ENCODE measurements at regions not wholly inside any gene's neighbourhood (a gene's known extent, or its start where the extent isn't known, plus 50 kb on each side); places are given as distances from the start of the nearest gene placed in this dataset.

DNA sequence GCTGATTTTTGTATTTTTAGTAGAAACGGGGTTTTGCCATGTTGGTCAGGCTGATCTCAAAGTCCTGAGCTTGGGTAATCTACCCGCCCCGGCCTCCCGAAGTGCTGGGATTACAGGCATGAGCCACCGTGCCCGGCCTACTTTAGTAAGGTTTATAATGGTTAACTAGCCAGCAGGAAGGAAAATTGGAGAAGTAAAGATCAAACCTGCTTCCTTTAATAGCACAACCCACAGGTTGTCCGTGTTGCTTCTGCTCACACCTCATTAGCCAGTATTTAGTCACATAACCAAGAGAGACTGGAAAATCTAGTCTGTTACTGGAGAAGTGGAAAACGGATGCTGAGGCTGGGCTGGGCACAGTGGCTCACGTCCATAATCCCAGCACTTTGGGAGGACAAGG is 51.9 kb upstream of the TBL1XR1 start:
- no peak for DNase-seq (ENCODE audit: low spot score)
- ChIA-PET CTCF (no interaction called here), POLR2A (ENCODE audit: low non-redundant PET) (no interaction called here)
- intact Hi-C loops (cut with micrococcal nuclease; ENCODE audit: unreplicated experiment): no loop called here
- Histone ChIP-seq H3K9me3 (ENCODE audit: low read depth, low read length, poor library complexity, severe bottlenecking) (no peaks in the 10 kb centered on the region), H3K4me1 (ENCODE audit: insufficient read depth, low read length, poor library complexity, severe bottlenecking) (peaks cover 18% of the 10 kb centered on the region), H3K36me3 (ENCODE audit: insufficient read depth, low read length, poor library complexity, severe bottlenecking) (no peaks in the 10 kb centered on the region), H3K27me3 (replicated peaks; ENCODE audit: insufficient read depth, low read depth, low read length, poor library complexity) (no peaks in the 10 kb centered on the region), H3K27ac (ENCODE audit: low read depth, low read length, poor library complexity, severe bottlenecking) (no peak overlapping the region), H3K4me3 (ENCODE audit: low read depth, low read length, poor library complexity, severe bottlenecking) (no peak overlapping the region)
- no TSS peak for BruUV-seq (replicated peaks)
- TF ChIP-seq, protein P1, sequence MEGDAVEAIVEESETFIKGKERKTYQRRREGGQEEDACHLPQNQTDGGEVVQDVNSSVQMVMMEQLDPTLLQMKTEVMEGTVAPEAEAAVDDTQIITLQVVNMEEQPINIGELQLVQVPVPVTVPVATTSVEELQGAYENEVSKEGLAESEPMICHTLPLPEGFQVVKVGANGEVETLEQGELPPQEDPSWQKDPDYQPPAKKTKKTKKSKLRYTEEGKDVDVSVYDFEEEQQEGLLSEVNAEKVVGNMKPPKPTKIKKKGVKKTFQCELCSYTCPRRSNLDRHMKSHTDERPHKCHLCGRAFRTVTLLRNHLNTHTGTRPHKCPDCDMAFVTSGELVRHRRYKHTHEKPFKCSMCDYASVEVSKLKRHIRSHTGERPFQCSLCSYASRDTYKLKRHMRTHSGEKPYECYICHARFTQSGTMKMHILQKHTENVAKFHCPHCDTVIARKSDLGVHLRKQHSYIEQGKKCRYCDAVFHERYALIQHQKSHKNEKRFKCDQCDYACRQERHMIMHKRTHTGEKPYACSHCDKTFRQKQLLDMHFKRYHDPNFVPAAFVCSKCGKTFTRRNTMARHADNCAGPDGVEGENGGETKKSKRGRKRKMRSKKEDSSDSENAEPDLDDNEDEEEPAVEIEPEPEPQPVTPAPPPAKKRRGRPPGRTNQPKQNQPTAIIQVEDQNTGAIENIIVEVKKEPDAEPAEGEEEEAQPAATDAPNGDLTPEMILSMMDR (conservative IDR thresholded peaks at IDR 0.05; ENCODE audit: low read depth, low read length): no peak
- TF ChIP-seq EZH2 (IDR thresholded peaks at IDR 0.05; ENCODE audit: borderline replicate concordance, low read depth, low read length, poor library complexity, severe bottlenecking): no peak

DNA sequence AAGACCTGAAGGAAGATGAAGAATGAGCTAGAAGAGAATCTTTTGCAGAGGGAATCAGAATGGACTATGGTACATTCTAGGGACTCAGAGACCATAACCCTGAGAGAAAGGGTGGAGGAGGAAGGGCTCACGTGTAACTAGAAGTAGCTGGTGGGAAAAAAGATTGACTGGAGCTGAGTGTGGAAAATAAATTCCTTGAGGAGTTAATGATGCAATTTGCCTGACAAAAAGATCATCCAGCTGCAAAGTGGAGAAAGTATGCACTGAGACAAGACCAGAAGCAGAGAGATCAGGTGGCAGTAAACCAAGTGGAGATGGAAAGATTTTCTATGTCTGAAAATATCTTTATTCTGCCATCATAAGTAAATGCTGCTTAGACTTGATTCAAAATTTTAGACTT is 52.9 kb upstream of the TBL1XR1 start:
- Histone ChIP-seq H3K36me3 (ENCODE audit: insufficient read depth, low read length, poor library complexity, severe bottlenecking) (no peaks in the 10 kb centered on the region), H3K9me3 (ENCODE audit: low read depth, low read length, poor library complexity, severe bottlenecking) (no peaks in the 10 kb centered on the region), H3K4me1 (ENCODE audit: insufficient read depth, low read length, poor library complexity, severe bottlenecking) (peaks cover 18% of the 10 kb centered on the region), H3K27ac (ENCODE audit: low read depth, low read length, poor library complexity, severe bottlenecking) (peak overlapping the region; percentile 68), H3K4me3 (ENCODE audit: low read depth, low read length, poor library complexity, severe bottlenecking) (no peak overlapping the region), H3K27me3 (replicated peaks; ENCODE audit: insufficient read depth, low read depth, low read length, poor library complexity) (no peaks in the 10 kb centered on the region)
- no peak for TF ChIP-seq EZH2 (IDR thresholded peaks at IDR 0.05; ENCODE audit: borderline replicate concordance, low read depth, low read length, poor library complexity, severe bottlenecking)
- TF ChIP-seq, protein P1 (conservative IDR thresholded peaks at IDR 0.05; ENCODE audit: low read depth, low read length): no peak
- no TSS peak for BruUV-seq (replicated peaks)
- intact Hi-C loops (cut with micrococcal nuclease; ENCODE audit: unreplicated experiment): no loop called here
- DNase-seq (ENCODE audit: low spot score): no peak
- POLR2A ChIA-PET (ENCODE audit: low non-redundant PET): no interaction called here
- CTCF ChIA-PET: no interaction called here

DNA sequence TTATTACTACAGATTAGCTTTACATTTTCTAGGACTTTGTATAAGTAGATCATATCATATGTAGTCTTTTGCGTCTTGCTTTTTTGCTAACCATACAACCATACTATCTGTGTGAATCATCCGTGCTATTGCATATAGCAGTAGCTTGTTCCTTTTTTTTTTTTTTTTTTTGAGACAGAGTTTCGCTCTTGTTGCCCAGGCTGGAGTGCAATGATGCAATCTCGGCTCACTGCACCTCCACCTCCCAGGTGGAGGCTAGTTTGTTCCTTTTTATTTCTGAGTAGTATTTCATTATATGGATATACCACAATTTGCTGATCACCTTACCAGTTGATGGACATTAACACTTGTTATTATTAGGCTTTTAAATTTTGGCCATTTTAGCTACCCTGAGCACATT is 54.5 kb upstream of the TBL1XR1 start:
- Histone ChIP-seq H3K36me3 (ENCODE audit: insufficient read depth, low read length, poor library complexity, severe bottlenecking) (no peaks in the 10 kb centered on the region), H3K4me3 (ENCODE audit: low read depth, low read length, poor library complexity, severe bottlenecking) (no peak overlapping the region), H3K9me3 (ENCODE audit: low read depth, low read length, poor library complexity, severe bottlenecking) (no peaks in the 10 kb centered on the region), H3K27ac (ENCODE audit: low read depth, low read length, poor library complexity, severe bottlenecking) (no peak overlapping the region), H3K27me3 (replicated peaks; ENCODE audit: insufficient read depth, low read depth, low read length, poor library complexity) (no peaks in the 10 kb centered on the region), H3K4me1 (ENCODE audit: insufficient read depth, low read length, poor library complexity, severe bottlenecking) (peaks cover 25% of the 10 kb centered on the region)
- TF ChIP-seq, protein P1 (conservative IDR thresholded peaks at IDR 0.05; ENCODE audit: low read depth, low read length): no peak
- no peak for TF ChIP-seq EZH2 (IDR thresholded peaks at IDR 0.05; ENCODE audit: borderline replicate concordance, low read depth, low read length, poor library complexity, severe bottlenecking)
- intact Hi-C loops (cut with micrococcal nuclease; ENCODE audit: unreplicated experiment): no loop called here
- no peak for DNase-seq (ENCODE audit: low spot score)
- POLR2A ChIA-PET (ENCODE audit: low non-redundant PET): no interaction called here
- BruUV-seq (replicated peaks): no TSS peak
- CTCF ChIA-PET: no interaction called here

All from A673 (cell line).